Inferior parietal cortex (tissue), 1 donor: ENCODE measurements at regions not wholly inside any gene's neighbourhood (a gene's known extent, or its start where the extent isn't known, plus 50 kb on each side); places are given as distances from the start of the nearest gene placed in this dataset.
A peak's percentile ranks its signal among the peaks of the same experiment; 100 is the strongest.

Experiments
- DNase-seq: peaks from one replicate; pipeline ENCODE4 v3.0.0-alpha.2; 2016; ENCODE audit errors: extremely low spot score

DNA sequence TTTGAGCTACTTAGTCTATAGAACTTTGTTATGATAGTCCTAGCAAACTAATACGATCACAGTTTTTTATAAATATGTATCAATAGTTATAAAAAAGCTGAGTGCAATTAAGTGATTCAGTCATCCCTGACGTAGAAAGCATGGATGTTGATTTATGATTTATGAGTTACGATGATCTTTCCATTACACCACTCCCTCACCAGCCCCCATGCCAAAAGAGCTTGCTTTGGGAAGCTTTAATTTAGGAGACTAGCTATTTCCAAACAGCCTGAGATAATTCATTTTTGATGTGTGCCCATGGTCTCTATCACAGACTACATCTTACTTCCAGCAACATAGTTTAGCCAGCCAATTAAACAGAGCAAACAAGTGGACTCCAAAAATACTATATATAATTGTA lies 256.8 kb downstream of the GABRG2 start:
- DNase-seq = no peak

DNA sequence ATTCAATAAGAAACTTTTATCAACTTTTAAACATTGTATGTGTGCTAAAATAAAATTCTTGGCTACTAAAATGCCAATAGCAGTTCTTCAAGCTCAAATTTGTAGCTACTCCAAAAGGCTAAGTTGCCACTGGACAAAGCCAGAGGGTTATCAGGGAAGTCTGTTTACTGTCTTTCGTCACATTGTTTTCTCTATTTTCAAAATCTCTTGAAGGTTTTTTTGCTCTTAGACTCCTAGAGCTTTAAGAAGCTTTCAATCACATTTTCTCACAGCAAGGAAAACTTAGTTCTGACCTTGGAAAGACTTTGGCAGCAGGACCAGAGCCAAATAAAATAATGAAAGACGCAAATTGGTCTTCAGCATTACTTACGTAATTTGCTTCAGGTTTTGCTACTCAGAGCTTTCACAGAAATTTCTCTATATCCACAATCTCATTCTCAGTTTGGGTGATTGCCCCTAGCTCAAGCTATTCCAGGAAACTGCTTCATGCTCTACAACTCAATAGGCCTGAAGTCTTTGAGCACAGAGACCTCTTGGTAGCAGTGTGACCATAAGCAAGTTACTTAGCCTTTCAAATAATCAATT lies 257.7 kb downstream of the GABRG2 start:
- no peak for DNase-seq

DNA sequence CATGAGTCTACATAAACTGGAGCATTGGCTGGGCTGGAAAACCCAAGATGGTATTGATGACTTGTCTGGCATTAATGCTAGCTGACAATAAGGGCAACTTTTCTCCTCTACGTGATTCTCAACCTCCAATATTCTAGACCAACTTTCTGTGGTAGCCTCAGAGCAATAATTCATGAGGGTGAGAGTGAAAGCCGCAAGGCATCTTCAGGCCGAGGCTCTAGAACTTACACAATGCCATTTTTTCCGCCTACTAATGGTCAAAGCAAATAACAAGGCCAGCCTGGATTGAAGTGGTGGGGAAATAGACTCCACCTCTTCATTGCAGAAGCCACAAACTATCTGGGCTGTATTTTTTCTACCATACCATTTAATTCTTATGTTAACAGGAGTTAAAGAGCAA lies 267.4 kb downstream of the GABRG2 start:
- no peak for DNase-seq

DNA sequence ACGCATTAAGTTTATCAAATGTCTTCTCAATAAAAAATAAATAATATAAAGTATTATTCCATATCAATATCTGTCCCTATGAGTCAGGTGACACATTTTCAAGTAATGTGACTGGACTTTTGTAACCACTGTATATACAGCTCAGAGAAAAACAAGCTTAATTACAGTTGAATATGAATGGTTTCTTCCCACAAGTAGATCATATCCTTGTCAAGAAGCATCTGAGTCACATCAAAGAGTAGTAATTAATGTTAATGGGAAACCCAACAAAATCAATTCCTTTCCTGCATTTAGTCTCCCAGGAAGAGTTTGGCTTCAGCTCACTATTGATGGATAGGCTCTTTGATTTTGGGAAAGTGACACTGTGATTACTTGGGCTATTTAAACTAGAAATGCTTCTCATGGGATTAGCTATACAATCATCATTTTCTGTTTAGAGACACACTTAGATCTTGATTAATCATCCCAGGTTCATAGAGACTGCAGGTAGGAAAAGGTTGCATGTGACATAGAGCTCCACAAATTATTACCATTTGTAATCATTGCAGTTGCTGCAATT lies 292.9 kb downstream of the GABRG2 start:
- DNase-seq = no peak

DNA sequence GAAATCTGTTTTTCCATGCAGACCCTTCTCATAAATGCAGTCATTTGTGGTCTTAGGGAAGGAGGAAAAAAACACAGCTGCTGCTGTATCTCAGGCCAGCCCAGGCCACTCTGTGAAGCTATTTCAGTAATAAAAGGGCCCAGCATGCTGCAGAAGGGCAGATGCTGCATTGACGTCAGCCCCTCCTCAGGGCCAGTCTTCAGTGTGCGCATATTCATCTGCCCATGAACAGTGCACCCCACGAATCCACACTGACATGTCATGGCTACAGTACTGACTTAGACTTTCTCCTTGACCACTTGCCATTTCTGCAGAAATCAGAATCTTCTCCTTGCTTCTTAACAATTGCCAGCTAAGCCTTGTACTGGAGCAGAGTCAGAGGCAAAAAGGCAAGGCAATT lies 304.7 kb downstream of the GABRG2 start:
- no peak for DNase-seq

DNA sequence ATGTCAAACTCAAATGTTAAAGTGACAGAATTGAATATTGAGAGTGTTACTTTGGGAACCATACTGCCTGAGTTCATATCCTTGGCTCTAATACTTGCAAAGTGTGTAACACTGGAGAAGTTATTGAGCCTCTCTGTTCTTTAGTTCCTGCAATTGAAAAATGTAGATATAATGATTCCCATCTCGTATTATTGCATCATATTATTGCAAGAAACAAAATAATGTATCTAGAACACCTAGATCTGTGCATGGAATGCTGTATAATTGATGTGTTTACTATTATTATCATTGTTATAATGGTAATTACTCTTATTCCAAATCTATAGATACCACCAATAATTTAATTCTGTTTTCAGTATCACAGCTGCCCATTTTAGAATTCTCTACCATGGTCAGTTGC lies 310.3 kb downstream of the GABRG2 start:
- no peak for DNase-seq

DNA sequence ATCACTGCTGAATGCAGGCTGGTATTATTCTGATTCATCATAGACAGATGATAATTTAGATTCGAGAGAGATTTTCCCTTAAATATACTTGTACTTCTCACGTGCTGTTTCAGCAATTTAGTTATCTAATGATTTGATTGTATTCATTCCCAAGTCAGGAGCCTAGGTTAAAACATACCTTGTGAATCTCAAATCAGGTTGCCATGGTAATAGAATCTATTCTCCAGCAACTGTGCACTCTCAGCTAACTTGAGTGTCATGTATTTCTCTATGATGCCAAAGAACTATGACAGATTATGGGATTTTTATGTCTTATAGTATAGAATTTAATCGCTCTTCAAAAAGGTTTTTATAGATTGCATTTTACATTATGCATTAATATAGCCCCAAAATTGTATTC lies 315.3 kb downstream of the GABRG2 start:
- DNase-seq = no peak

DNA sequence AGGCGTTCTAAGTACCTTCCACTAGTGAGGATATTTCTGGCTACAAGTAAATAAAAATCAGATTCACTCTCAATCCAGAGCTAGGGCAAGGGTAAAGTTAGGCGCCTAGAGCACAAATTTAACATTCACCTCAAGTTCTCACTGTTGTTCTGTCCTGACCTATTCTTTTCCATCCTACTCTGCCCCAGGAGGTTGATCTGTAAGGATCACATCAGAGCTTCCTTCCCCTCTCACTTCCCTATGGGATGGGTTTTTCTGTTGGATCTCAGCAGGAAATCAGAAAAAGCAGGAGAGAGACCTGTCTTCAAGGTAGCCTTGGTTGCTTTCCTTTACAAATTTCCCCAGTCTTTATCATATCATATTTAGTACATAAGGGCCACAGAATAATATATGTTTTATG lies 316.7 kb downstream of the GABRG2 start:
- DNase-seq = no peak

DNA sequence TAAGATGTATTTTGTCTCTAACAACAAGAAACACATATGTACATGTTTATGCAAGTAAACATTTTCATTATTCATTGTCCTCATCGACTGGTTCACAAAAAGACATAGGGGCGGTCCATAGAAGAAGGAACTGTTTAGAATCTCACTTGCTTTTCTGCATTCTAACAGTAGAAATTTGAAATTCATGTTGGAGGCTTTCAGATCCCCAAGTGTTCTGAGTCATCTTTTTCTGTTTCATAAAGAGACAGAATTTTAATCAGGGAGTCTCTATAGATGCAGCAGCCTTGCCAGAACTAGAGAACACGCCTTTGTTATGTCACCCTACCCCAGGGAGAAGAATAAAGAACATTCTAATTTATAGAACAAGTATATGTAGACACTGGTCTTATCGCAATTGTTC lies 324.3 kb downstream of the GABRG2 start:
- DNase-seq = peak; percentile 20

DNA sequence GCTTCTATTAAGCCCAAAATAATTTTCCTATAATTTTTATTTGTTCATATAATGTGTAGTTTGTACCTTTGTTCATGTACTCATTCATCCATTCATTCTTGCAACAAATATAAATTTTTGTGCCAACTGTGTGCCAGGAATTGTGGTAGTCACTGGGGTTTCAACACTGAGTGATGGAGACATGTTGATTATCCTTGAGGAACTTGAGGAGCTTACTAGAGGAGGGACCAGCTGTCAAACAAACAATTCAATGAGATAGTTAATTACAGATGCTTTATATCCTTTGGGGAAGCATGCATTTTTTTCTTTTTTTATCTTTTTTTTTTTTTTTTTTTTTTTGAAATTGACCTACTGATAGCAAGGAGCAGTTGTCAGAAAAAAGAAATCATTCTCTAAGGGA lies 324.8 kb downstream of the GABRG2 start:
- no peak for DNase-seq

DNA sequence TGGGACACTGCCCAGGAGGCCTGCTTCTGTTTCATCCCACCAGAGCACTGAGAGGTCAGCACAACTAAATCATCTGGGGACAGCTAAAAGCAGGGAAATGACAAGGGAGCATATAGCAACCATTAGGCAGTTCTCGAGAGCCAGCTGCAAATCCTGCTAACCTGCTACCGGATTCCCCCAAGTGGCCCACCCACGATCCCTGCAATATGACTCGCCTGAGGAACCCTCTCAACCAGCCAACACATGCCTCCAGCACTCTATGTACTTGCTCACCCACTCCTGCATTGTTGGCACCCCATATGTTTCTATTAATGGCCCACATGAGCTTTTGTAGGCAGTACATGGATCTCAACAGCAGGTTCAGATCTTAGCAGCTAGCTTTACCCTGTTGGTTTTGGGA lies 326.0 kb downstream of the GABRG2 start:
- no peak for DNase-seq

DNA sequence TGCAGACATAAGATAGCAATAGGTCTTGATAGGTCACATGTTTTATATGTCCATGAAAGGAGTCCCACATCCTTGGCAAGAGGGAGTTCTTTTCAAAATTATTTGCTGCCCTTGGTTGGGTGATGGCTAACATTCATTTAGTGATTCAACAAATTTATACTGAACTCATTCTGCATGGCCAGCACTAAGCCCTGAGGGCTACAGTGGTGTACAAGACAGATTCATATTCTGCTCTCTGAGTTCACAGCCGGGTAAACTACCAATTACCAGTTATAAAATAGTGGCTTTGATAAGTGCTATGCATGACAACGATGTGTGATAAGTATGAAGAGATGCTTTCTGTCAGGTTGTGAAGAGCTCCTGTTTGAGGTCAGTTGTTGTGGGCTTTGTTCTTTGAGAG lies 340.0 kb downstream of the GABRG2 start:
- no peak for DNase-seq

DNA sequence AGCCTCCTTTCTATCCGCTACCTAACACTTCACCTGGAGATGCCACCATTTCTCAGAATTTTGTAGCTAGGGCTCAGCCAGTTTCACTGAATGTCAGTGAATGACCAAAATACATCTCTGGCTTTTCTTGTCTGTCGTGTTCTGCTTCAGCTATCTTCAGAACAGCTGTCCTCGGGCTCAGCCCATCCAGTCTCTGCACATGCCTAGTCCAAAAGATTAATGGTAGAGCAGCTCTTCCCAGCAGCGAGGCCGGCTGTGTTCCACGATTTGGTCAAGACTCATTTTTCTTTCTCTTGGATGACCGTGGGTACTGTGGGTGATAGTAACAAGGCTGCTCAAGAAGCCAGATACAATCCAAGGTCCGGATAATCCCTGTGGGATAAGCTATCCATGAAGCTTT lies 342.8 kb downstream of the GABRG2 start:
- no peak for DNase-seq

DNA sequence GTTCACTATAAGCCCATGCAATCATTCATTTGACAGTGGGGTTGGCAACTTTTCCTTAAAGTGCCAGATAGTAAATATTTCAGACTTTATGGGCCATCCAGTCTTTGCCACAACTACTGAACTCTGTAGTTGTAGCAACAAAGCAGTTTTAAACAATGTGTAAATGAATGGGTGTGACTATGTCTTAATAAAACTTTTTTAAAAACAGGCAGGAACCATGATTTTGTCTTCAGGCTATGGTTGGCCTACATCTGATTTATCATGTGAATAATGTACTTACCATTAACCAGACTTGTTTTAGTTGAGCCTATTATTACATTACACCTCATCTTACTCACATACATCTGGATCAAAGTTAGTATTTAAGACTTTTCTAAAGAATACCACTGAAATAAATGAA lies 361.6 kb downstream of the GABRG2 start:
- no peak for DNase-seq

DNA sequence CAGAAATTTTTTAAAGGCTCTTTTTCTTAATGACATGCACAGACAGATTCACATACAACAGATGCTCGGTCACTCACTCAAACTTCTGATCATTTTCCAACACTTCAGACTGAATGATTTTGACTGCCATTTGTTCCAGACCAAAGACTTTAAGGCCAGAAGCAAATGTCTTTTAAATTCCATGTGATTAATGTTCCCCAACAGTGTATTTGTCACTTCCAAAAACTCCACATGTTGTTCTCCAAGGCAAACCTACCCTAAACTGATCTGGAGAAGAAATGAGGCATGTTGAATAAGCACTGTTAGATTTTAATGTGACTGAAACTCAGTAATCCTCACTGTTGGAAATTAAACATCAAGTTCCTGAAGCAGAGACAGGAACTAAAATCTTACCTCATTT lies 366.7 kb downstream of the GABRG2 start:
- no peak for DNase-seq

DNA sequence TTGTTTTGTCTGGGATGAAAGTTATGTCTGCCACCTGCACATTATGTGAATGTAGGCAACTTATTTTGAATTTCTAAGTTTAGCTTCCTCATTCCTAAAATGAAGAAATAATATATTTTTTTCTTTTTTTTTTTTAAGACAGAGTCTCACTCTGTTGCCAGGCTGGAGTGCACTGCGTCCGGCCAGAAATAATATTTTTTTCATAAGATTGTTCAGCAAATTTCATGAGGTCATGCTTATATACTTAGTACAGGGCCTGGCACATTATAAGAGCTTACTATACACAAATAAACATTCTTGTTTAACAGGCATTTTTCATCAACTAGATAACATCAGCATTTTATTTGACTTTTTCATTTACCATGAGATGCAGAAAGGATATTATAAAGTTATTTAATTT lies 368.5 kb downstream of the GABRG2 start:
- DNase-seq = no peak

DNA sequence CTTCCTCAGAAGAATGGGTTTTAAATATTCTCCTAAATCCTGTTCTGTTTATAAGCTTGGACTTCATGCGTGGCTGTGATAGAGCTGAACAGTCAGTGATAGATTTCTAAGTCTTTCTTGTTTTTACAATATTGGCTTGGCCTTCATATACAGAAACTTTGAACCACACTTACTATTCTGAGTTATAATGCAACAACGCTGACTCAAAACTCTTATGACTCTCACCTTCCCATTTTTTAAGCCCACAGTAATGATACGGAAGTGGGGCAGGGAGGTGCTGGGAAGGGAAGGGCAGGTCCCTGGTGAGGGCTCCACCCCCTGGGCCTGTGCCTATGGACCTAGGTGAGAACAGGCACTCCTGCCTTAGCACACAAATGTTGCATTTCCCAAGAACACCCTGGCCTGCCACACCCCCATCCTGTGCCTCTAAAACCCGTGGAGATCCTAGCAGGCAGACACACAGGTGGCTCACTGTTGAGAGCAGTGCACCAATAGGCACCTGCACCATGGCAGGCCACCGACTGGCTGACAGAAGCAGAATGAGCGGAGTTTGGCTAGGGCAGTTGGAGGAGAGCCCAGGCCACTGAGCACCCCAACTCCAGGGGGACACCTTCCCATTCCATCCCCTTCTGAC lies 376.7 kb downstream of the GABRG2 start:
- DNase-seq = no peak

DNA sequence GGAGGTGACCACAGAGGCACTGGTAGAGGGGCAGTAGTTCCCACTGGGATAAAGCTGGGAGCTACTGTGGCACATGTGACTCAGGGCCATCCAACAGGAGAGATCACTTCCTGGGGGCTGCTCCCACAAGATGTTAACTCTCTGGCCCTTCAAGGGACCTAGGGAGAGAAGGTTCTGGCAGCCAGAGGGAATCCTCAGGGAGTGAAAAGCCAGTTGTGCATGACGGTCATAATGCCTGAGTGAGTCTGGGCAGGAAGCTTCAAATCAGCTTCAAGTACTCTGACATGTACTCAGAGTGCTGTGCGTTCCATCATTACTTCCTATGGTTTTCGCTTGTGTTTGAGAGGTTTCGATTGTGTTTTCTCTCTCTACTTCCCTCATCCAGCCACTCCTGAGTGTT lies 388.5 kb downstream of the GABRG2 start:
- DNase-seq = no peak

DNA sequence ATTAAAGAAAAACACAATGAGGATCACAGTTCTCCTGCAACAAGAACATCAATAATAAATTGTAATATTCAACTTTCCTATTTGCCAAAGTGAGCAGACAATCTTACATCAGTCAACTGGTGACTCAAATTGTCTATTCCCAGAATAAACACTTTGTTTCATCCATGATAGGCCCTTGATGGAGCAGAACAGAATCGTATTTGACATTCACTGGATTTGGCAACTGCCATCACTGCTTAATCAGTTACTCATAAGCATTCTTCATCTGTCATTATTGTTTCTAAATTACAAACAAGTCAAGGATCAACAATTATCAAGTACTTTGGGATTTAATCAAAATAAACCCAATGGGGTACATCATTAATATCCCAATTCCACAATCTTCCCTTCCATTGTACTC lies 398.4 kb downstream of the GABRG2 start:
- no peak for DNase-seq

DNA sequence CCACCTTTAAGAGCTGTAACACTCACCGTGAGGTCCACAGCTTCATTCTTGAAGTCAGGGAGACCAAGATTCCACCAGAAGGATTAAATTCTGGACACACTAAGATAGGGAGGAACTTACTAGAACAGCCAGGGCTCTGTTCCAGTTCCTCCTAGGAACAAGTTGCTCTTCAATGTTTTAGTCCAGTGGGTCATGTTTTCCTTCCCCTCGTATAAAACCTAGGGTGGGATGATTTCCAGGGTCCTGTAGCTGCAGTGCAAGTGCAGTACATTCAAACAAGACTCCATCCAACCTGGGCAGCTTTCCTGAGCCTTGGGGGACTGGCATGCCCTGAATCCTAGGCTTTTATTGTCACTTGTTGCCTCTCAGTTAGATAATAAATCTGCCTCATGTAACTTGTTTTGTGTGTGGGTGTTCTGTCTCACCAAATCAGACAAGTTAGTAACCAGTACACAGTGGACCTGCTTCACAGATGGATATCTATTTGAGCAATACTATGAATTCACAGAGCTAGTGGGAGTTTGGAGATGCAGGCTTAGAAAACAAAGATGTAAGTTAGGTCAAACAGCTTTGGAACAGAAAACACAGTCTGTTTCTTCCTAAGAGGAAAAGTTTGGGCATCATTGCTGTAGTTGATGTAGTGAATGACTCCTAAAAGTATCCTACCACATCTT lies 405.6 kb downstream of the GABRG2 start:
- DNase-seq = peak; percentile 36

DNA sequence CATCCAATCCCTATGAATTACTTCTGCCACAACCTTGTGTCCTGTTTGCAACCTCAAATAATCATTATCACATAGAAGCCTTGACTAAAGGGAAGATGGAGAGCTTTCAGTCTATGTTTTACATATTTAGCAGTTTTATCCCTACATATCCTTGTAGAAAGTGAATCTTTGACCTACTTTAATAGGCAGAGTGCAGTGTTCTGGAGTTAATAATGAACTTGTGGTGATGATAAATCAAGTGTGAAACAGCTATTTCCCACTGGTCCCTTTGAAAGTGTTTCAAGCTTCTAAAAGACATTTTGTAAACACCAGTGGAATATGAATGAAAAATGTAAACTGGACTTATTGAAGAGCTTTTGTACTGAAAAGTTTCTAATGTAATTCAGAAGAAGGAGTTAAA lies 406.7 kb downstream of the GABRG2 start:
- no peak for DNase-seq

DNA sequence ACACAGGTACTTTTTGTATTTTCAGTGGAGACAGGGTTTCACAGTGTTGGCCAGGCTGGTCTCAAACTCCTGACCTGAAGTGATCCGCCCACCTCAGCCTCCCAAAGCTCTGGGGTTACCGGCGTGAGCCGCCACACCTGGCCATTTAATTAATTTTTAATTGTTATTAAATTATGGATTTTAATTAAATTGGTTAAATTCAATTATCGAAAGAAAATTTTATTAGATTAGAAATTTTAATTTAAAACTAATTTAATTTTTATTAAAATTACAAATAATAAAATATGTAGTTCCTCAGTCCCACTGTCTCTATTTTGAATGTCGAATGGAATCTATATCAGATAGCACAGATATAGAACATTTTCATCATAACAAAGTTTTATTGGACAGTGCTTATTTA lies 416.5 kb downstream of the GABRG2 start:
- no peak for DNase-seq

DNA sequence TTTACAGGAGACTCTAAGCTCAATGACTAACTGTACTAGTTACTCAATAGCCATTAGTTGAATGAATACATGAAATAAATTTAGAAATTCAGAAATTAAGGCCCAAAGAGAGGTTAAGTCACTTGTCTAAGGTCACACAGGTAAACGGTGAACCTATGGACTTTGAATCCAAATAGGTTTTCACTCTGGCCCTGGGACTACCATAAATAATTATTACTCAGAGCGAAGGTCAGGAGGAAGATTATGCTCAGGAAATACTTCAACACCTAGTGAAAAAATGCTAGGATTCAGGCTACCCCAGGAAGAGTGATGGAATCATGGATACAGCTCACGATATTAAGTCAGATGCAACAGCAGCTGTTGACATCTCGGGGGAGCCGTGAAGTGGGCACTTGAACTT lies 417.4 kb downstream of the GABRG2 start:
- DNase-seq = no peak
